ENCODE measurements at regions not wholly inside any gene's neighbourhood (a gene's known extent, or its start where the extent isn't known, plus 50 kb on each side); places are given as distances from the start of the nearest gene placed in this dataset.

DNA sequence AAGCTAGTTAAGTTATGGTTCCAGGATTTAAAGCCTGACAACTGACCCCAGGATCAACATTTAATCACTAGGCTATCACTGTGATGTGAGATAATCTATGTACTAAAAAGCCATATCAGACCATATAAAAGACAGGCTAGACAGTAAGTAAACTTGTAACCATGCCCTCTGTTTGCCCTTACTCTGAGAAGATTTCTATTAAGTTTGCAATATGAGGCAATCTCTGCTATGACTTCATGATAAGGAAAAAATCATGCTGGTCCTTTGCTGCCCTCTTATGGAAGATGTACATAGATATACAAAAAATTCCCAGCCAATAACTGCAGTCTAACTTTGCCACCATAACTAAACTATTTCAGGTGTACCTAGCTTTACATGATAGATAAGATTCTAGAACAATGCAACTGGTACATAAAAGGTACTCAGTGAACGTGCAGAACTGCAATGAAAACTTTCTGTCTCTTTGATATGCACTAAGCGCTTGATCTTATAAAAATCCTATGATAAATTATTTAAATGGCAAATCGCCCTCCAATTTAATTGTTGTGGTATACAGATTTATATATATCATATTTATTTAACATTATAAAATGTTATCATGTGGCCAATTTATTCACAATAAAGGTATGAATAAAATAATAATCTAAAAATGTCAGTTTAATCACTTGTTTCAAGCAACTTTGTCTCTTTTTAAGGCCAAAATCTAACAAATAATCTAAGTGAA lies 70.5 kb downstream of the FAM217A start (continued):
- TF ChIP-seq CBX8 (IDR thresholded peaks at IDR 0.05; ENCODE audit: borderline replicate concordance, extremely low read depth, low read depth, low read length, poor library complexity, severe bottlenecking) (no peak), ZNF224 (CRISPR knock-in tag; IDR thresholded peaks at IDR 0.05) (no peak), SMAD3 (CRISPR knock-in tag; conservative IDR thresholded peaks at IDR 0.05) (no peak), NR2C2 (CRISPR knock-in tag; IDR thresholded peaks at IDR 0.05) (no peak), NR2C2 (tag; IDR thresholded peaks at IDR 0.05) (no peak; the same call in 1 of the 2 replicates), SRSF7 (optimal IDR thresholded peaks at IDR 0.05; ENCODE audit: low read depth, low read length) (no peak), ERF (CRISPR knock-in tag; IDR thresholded peaks at IDR 0.05) (no peak), YBX1 (IDR thresholded peaks at IDR 0.05) (no peak), PCBP1 (IDR thresholded peaks at IDR 0.05; ENCODE audit: low read depth, low read length, poor library complexity, severe bottlenecking) (no peak), MBD2 (IDR thresholded peaks at IDR 0.05; ENCODE audit: borderline replicate concordance, low read depth) (no peak), ZNF217 (CRISPR knock-in tag; IDR thresholded peaks at IDR 0.05) (no peak), SPI1 (IDR thresholded peaks at IDR 0.05; ENCODE audit: borderline replicate concordance, low read depth, low read length) (no peak), CSDE1 (IDR thresholded peaks at IDR 0.05) (no peak), SIX5 (IDR thresholded peaks at IDR 0.05; ENCODE audit: borderline replicate concordance in 1 of 2, insufficient read depth in 1 of 2, low read depth in 1 of 2, low read length in 2 of 2) (no peak), HMG20A (CRISPR knock-in tag; conservative IDR thresholded peaks at IDR 0.05) (no peak), ZNF766 (CRISPR knock-in tag; conservative IDR thresholded peaks at IDR 0.05) (no peak), TAF15 (IDR thresholded peaks at IDR 0.05; ENCODE audit: low read depth, low read length) (no peak), KDM1A (IDR thresholded peaks at IDR 0.05) (peak; percentile 72 to 75)
- TF ChIP-seq, protein P1, sequence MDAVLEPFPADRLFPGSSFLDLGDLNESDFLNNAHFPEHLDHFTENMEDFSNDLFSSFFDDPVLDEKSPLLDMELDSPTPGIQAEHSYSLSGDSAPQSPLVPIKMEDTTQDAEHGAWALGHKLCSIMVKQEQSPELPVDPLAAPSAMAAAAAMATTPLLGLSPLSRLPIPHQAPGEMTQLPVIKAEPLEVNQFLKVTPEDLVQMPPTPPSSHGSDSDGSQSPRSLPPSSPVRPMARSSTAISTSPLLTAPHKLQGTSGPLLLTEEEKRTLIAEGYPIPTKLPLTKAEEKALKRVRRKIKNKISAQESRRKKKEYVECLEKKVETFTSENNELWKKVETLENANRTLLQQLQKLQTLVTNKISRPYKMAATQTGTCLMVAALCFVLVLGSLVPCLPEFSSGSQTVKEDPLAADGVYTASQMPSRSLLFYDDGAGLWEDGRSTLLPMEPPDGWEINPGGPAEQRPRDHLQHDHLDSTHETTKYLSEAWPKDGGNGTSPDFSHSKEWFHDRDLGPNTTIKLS (IDR thresholded peaks at IDR 0.05; ENCODE audit: borderline replicate concordance, low read depth) = no peak
- TF ChIP-seq, protein P2, sequence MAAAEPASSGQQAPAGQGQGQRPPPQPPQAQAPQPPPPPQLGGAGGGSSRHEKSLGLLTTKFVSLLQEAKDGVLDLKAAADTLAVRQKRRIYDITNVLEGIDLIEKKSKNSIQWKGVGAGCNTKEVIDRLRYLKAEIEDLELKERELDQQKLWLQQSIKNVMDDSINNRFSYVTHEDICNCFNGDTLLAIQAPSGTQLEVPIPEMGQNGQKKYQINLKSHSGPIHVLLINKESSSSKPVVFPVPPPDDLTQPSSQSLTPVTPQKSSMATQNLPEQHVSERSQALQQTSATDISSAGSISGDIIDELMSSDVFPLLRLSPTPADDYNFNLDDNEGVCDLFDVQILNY (CRISPR knock-in tag; IDR thresholded peaks at IDR 0.05) = no peak
- TF ChIP-seq, protein P3, sequence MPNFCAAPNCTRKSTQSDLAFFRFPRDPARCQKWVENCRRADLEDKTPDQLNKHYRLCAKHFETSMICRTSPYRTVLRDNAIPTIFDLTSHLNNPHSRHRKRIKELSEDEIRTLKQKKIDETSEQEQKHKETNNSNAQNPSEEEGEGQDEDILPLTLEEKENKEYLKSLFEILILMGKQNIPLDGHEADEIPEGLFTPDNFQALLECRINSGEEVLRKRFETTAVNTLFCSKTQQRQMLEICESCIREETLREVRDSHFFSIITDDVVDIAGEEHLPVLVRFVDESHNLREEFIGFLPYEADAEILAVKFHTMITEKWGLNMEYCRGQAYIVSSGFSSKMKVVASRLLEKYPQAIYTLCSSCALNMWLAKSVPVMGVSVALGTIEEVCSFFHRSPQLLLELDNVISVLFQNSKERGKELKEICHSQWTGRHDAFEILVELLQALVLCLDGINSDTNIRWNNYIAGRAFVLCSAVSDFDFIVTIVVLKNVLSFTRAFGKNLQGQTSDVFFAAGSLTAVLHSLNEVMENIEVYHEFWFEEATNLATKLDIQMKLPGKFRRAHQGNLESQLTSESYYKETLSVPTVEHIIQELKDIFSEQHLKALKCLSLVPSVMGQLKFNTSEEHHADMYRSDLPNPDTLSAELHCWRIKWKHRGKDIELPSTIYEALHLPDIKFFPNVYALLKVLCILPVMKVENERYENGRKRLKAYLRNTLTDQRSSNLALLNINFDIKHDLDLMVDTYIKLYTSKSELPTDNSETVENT (CRISPR knock-in tag; IDR thresholded peaks at IDR 0.05) = no peak
- TF ChIP-seq, protein P4, sequence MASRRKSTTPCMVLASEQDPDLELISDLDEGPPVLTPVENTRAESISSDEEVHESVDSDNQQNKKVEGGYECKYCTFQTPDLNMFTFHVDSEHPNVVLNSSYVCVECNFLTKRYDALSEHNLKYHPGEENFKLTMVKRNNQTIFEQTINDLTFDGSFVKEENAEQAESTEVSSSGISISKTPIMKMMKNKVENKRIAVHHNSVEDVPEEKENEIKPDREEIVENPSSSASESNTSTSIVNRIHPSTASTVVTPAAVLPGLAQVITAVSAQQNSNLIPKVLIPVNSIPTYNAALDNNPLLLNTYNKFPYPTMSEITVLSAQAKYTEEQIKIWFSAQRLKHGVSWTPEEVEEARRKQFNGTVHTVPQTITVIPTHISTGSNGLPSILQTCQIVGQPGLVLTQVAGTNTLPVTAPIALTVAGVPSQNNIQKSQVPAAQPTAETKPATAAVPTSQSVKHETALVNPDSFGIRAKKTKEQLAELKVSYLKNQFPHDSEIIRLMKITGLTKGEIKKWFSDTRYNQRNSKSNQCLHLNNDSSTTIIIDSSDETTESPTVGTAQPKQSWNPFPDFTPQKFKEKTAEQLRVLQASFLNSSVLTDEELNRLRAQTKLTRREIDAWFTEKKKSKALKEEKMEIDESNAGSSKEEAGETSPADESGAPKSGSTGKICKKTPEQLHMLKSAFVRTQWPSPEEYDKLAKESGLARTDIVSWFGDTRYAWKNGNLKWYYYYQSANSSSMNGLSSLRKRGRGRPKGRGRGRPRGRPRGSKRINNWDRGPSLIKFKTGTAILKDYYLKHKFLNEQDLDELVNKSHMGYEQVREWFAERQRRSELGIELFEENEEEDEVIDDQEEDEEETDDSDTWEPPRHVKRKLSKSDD (conservative IDR thresholded peaks at IDR 0.05; ENCODE audit: low read length) = no peak
